ENCODE measurements at regions not wholly inside any gene's neighbourhood (a gene's known extent, or its start where the extent isn't known, plus 50 kb on each side); places are given as distances from the start of the nearest gene placed in this dataset.

GRCh38 chr13:39998166-39998565 lies 342.7 kb downstream of the COG6 start:
- no peak for TF ChIP-seq POLR2A (IDR thresholded peaks at IDR 0.05)
- TF ChIP-seq CTCF (IDR thresholded peaks at IDR 0.05) = no peak
